Mammary epithelial cell (primary cell): ENCODE measurements at regions not wholly inside any gene's neighbourhood (a gene's known extent, or its start where the extent isn't known, plus 50 kb on each side); places are given as distances from the start of the nearest gene placed in this dataset.

Experiments
- EZH2 ChIP-seq: IDR thresholded peaks from 2 replicates; pipeline ENCODE4 v1.6.1; 2012; ENCODE audit warnings: low read length, inconsistent platforms, borderline replicate concordance
- TF ChIP-seq, protein P1 (sequence below), 2 donors: IDR thresholded peaks in 1 of 2; conservative IDR thresholded peaks in 1 of 2; 2 replicates each; pipeline ENCODE4 v1.5.1; 2011 to 2012; ENCODE audit warnings: inconsistent platforms in 2 of 2, low read length in 2 of 2, mild to moderate bottlenecking in 2 of 2, control low read depth in 1 of 2, low read depth in 1 of 2; ENCODE audit not compliant: insufficient read depth in 1 of 2; ENCODE audit errors: extremely low read depth in 1 of 2

DNA sequence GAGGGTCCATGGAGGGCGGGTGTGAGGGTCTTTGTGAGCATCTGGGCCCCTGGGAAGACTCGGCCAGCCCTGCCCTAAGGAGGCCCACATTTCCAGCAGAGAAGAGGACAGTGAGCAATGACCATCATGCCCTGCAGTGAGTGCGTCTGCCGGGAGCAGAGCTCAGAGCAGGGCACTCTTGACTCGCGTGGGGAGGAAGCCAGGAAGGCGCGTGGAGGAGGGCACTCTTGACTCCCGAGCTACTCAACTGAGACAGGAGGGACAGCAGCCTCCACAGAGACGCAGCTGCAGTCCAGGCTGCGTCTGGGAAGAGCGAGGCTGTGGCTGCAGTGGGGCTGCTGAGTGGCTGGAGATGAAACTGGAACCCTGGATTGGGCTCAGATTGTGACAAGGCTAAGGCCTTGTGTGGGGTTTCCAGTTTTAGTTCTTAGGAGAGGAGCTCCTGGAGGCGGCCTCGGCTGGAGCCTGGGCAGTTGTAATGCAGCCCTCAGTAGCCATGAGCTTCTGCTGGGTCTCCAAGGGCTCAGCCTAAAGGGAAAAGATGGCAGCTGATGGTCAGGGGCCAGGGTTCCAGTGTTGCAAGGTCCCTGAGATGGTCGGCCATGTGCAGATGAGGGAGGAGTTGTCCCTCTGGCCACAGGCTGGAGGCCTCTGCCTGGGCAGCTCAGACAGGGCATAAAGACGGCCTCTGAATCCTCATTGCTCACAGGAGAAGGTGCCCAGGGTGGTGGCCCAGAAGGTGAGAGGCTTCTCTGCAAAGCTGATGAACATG, 264.7 kb upstream of the B3GAT1 start:
- TF ChIP-seq, protein P1, sequence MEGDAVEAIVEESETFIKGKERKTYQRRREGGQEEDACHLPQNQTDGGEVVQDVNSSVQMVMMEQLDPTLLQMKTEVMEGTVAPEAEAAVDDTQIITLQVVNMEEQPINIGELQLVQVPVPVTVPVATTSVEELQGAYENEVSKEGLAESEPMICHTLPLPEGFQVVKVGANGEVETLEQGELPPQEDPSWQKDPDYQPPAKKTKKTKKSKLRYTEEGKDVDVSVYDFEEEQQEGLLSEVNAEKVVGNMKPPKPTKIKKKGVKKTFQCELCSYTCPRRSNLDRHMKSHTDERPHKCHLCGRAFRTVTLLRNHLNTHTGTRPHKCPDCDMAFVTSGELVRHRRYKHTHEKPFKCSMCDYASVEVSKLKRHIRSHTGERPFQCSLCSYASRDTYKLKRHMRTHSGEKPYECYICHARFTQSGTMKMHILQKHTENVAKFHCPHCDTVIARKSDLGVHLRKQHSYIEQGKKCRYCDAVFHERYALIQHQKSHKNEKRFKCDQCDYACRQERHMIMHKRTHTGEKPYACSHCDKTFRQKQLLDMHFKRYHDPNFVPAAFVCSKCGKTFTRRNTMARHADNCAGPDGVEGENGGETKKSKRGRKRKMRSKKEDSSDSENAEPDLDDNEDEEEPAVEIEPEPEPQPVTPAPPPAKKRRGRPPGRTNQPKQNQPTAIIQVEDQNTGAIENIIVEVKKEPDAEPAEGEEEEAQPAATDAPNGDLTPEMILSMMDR (conservative IDR thresholded peaks at IDR 0.05 in 1 of 2, IDR thresholded peaks at IDR 0.05 in 1 of 2; ENCODE audit: extremely low read depth in 1 of 2, insufficient read depth in 1 of 2, low read depth in 1 of 2, low read length in 2 of 2): no peak
- TF ChIP-seq EZH2: no peak
